ENCODE measurements at regions not wholly inside any gene's neighbourhood (a gene's known extent, or its start where the extent isn't known, plus 50 kb on each side); places are given as distances from the start of the nearest gene placed in this dataset.
"Not testable (repeated sequence)": the region's sequence is repeated elsewhere in the genome, so short reads cannot be mapped to it uniquely, and the experiment has no call there.

DNA sequence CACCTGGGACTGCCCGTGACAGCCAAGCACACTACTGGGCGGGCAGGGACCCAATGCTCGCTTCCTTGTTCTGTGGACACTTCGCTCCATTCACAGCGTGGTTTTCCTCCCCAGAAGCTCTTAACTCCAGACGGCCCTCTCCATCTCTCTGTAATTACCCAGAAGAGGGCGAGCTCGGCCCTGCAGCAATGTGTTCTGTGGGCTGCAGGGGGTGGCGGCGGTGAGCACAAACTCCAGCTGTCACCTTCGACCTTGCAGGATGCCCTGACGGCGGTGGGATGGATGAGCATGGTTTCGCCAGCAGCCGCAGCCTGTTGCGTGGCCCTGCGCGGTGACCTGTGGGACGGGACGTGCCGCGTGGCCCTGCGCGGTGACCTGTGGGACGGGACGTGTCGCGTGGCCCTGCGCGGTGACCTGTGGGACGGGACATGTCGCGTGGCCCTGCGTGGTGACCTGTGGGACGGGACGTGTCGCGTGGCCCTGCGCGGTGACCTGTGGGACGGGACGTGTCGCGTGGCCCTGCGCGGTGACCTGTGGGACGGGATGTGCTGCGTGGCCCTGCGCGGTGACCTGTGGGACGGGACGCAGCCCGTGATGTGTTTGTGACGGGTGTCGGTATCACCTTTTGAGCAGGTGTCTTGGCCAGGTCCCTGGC, 1204.7 kb downstream of the BRD1 start:
- DNase-seq (ENCODE audit: low spot score): no peak

DNA sequence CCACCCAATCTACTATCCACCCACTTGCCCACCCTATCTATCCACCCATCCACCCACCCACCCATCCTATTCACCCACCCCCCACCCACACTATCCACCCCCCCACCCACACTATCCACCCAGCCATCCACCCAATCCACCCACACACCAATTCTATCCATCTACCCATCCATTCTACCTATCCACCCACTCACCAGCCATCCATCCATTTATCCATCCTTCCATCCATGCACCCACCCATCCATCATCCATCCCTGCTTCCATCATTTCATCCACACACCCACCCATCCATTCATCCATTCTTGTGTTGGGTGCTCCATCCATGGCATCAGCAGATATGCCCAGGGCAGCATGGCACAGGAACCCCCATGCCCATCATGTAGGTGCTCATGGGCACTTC, 1206.6 kb downstream of the BRD1 start:
- DNase-seq (ENCODE audit: low spot score): no peak

DNA sequence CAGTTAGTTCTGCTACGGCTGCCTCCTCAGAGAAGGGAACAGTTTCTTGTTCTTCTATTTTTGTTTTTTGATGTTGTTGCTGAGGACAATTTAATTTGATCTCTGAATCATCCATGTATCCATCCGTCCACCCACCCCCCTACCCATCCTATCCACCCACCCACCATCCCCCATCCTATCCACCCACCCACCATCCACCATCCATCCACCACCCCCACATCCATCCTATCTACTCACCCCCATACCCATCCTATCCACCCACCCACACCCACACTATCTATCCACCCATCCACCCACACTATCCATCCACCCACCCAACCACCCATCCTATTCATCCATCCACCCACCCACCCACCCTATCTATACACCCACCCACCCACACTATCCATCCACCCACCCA, 1207.2 kb downstream of the BRD1 start:
- DNase-seq (ENCODE audit: low spot score): not testable (repeated sequence)

DNA sequence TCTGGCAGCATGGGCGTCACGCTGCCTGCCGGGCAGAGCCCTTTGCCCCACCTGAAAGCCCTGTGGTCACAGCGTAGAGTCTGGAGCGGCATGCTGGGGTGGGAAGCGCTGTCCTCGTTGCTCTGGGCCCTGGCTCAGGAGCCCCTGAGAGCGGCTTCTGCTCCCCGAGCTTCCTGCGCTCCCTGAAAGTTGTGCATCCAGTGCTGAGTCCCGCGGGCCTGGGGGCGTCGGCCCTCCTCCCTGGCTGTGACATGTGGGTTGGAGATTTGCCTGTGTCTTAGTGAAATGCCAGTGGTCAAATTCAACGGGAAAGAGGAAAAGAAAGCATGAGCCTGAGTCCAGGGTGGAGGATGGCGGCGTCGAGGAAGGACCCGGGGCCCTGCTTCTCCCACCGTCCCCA, 1208.0 kb downstream of the BRD1 start:
- no peak for DNase-seq (ENCODE audit: low spot score)

DNA sequence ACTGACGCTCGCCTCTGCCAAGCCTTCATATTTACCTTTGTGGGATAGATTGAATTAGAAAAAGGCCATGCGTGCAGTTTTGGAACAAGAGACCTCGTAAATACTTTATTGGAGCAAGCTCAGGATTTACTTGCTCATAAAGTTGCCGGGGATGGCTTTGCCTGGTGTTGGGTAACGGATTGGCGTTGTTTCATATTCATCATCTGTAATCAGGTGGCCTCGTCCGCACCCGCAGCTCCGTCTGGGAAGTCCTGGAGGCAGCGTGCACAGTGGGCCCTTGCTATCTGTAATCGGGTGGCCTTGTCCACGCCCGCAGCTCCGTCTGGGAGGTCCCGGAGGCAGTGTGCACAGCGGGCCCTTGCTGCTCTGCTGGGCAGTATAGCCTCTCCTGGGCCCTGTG, 1209.3 kb downstream of the BRD1 start:
- DNase-seq (ENCODE audit: low spot score): no peak

DNA sequence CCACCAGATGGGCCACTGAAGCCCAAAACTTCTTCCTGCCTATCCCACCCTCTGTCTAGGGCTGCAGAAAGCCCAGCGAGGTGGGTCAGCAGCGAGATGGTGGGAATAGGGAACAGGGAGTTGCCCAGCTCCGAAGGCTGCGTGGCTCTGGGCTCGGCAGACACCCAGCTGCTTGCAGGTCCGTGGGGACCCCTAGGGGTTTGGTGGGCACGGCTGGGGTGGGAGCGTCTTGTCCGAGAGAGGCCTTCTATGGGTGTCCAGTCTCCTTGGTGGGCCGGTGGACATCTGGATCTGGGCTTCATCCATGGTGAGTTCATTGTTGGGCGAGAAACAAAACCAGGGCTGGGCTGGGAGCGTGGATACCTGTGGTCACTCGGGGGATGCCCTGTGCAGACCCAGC, 1211.0 kb downstream of the BRD1 start:
- DNase-seq (ENCODE audit: low spot score): no peak

DNA sequence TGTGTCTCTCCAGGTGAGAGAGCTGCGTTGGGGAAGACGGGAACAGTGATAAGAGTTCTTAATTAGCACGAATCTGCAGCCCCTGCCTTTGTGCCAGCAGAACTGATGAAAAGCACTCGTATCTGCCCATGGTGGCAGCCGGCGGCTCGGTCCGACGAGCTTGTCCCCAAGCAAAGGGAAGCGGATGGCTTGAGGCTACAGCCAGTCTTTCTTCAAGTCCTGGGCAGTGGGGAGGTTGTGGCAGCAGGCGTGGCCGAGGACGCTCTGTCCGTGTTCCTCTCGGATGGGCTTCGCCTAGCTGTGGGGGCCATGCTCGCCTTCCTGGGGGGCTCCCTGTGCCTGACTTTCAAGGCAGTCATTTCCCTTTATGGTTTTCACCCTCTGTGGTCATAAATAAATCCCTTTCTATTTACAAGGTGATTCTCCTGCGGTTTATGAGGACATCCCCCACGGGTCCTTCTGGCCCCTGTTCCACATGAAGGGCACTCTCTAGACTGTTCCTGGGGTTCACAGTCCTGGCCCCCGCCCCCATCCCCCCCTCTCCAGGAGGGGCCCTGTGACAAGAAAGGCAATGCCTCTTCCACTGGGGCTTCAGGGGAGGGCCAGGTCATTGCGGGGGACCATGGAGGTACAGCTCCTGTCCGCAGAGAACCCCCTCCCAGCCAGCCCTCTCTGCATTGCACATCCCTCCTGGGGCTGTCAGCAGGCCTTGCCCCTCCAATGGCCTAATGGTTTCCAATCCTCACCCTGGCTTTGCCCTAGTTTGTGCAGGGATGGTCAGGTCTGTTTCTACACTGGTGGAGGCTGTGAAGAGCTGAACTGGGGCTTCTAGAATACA, 1212.3 kb downstream of the BRD1 start:
- DNase-seq (ENCODE audit: low spot score): no peak

DNA sequence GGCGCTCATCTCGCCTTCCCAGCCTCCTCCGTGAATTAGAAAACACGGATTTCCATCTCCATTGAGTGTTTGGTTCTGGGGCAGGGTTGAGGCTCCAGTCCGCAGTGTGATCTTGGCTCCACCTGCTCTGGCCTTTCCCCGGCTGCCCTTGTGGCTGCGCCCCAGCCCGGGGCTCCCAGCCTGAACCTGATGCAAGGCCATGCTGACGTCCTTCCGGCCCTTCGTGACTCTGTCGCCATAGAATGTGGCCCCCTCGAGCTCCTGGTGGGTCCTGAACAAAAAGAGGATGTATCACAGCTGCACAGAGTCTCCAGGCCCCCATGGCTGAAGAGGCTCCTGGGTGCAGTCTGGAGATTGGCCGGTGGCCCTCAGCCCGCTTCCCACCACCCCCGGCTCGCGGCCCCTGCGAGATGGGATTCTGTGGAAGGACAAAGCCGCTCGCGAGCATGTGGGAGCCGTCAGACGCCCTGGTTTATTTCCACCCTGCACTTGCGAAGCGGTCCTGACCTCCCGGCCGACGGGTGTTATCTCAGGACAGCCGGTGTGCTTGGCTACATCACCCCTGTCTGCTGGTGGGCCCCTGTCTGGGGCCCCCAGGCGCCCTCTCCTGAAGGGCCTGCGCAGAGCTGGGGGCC, 1214.0 kb downstream of the BRD1 start:
- no peak for DNase-seq (ENCODE audit: low spot score)

DNA sequence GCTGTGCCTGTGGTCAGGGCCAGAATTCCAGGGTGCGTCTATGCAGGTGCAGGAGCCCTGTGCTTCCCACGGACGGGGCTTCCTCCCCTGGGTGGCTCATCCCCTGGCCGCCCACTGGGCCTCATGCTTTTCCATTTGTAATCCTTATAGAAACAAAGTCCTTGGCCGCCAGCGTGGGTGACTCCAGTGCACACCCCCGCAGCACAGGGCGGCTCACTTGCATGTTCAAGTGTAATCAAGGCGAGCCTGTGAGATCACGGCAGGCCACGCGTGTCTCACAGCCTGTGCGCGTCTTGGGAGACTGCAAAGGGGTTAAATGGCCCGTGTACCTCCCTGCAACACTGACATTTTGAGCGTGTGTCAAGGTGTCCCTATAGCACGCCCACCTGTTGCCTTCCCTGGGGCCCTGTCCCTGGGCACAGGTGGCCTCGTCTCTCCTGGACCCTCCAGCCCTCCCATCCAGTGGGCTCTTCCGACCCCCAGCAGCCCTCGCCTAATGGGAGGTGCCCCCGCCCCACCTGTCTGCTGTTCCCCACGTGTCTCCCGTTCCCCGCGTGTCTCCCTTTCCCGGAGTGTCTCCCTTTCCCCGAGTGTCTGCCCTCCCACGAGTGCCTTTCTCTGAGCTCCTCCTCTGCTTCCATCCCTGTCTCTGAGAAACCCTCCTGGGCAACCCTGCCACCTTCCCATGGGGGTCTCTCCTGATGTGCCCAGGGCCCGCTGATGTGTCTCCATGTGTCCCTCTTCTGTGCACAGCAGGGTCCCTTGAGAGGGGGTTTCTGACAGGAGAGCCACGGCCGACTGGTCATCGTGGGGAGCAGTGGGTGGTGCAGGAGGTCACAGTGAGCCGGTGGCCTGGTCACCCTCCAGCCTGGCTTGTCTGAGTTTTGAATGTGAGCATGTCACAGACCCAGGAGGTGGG, 1215.3 kb downstream of the BRD1 start:
- DNase-seq (ENCODE audit: low spot score): no peak

DNA sequence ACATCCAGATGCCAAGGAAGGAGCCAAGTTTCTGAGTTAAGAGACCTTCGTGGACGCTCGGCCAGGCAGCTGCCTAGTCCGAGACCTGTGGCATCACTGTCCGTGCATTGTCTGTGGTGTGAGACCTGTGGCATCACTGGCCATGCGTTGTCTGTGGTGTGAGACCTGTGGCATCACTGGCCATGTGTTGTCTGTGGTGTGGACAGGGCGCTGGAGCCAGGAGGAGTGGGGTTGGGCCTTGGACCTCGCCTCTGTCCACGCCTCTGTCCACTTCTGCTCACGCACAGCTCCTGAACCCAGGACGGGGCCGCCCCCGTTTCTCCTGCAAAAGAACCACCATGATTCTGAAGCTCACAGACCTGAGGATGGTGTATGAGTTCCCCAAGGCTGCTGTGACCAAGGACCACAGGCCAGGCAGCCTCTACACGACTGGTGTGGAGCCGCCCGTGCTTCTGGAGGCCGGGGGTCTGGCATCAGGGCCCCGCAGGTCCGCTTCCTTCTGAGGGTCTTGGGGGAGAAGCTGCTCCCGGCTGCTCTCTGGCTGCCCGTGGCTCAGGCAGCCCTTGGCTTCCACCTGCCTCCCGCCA, 1218.3 kb downstream of the BRD1 start:
- DNase-seq (ENCODE audit: low spot score): no peak

DNA sequence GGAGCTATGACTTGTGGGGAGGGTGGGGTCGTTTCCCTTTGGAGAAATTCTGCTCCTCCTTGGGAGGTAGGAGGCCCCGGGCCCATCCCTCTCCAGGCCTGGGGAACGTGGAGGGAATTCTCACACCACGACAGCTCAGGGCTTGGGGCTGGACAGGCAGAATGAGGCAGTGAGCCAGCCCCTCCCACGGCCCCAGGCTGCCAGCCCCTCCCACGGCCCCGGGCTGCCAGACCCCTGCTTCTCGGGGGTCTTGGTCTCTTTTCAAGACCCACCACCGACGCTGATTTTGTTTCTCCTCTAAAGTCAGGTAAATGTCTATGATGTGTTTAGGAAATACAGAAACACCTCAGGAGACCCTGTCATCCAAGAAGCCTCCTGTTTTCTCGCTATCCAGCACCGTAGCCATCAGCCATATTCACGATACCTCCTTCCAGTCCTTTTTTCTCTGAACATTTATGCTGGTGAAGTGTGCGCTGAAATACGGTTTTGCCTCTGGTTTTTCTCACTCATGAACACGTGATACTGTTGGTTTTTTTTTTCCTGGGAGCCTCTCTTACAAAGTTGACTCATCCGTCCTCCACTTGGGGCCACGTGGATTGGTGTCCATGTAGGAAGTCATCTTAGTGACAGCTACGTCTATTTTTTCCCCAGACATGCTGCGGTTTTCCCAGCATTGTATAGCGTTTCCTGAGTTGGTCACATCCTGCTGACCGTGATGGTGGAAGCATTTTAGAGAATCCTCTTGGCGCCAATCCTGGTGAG, 1219.6 kb downstream of the BRD1 start:
- no peak for DNase-seq (ENCODE audit: low spot score)

DNA sequence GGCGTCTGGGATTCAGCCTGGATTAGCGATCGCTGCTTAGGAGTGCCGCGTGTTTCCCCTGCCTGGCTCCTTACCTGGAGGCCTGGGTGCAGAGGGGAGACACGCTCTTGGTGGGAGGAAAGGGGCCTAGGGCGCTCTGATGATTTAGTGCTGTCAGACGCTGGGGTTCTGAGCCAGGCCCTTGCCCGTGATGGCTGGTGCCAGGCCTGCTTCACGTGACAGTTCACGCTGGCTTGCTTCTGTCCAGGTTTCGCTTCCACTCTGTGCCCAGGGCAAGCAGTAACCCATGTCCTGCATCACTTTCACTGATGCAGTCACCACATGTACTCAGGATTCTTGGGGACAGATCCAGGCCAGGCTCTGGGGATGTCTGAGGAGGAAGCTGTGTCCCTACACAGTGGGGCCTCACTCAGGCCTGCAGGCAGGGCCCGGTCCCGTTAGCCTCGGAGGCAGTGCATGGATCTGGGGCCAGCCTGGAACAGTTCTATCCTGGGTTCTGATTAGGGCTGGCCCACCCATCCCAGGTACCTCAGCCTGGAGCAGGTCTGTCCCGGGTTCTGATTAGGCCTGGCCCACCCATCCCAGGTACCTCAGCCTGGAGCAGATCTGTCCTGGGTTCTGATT, 1220.9 kb downstream of the BRD1 start:
- DNase-seq (ENCODE audit: low spot score): no peak

DNA sequence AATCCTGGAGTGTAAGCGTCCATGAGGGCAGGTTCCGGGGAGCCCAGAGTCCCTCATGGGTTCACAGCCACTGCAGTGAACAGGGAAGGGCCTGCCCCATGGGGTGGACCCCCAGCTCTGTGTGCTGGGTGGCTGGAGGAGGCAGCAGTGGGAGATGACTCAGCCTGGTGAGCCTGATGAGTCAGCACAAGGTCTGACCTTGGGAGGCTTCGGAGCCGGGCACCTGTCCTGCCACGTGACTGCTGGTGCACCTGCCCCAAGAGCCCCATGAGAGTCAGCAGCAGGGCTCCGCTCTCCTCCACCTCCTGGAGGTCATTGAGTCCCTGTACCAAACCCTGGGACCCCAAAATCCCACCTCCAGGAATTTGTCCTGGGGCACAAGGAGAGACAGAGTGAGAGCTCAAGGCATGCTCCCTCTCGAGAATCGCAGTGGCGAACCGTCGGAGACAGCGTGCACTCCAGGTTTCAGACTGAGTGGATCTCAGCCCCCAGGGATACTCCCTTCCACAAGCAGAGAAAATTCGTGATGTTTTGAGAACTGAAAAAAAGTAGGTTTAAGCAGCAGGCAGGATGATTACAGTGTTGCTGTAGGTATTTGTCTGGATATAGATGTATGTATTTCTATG, 1221.7 kb downstream of the BRD1 start:
- no peak for DNase-seq (ENCODE audit: low spot score)

DNA sequence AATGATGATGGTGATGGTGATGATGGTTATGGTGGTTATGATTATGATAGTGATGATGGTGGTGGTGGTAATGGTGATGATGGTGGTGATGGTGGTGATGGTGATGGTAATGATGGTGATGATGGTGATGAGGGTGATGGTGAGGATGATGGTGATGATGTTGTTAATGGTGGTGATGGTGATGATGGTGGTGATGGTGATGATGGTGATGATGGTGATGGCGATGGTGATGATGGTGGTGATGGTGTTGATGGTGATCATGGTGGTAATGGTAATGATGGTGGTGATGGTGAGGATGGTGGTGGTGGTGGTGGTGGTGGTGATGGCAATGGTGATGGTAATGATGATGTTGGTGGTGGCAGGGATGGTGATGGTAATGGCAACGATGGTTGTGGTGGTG, 1222.5 kb downstream of the BRD1 start:
- no peak for DNase-seq (ENCODE audit: low spot score)

DNA sequence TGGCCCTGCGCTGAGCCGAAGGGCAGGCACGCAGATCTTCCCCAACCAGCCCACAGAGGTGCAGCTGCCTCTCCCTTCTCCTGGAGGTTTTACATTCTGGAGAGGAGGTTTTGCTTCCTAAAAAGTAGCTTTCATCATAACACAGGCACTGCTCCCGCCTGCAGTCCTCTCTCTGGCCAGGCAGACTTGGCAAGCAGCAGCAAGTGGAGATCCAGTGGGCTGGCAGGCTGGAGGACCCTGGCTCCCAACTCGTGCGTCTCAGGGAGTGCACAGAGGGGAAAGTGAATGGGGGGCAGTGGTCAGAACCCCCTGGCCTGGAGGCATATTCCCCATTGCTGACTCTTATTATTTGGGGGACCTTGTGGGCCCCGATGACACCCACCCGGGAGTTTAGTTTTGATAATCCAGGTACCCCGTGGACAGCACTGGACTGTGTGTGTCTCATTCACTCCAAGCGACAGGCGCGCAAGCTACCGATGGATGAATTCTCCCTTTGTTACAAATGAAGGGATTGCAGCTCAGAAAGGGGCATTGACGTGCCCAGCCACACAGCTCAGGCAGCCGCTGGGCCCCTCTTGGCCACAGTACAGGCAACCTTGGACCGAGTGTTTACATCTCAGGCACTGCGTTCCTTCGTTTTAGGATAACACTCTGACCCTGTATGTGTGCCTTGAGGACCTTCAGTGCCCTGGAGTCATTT, 1223.9 kb downstream of the BRD1 start:
- DNase-seq (ENCODE audit: low spot score): peak; percentile 78

DNA sequence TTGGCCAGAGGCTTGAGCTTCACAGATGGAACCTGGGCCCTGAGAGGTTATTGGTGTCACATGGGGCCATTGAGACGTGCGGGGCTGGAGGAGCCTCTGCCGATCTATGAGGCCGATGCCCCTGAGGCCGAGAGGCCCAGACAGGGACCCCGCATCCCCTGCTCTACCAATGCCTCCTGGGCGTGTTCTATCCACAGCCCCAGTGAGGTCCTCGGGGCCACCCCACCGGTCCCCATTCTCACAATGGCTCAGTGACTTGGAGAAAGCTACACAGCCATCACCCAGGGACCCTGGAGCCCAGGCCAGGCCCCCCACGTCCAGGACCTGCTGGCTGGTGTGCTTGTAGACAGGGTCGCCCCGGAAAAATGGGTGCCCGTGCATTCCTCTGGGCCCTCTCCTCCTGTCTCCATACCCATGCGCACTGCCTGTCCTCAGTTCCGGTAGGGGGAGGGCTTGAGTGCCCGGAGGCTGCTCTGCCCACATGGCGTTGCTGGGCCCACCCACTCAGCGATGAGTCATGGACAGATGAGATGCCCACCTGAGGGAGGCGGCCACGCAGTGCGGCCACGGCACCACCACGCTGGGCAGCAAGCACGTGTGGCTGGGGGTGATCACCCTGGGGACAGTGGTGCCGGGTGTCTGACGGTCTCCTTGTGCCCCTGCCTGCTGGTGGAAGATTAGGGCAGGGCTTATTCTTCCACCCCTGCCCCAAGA, 1224.7 kb downstream of the BRD1 start:
- DNase-seq (ENCODE audit: low spot score): no peak

DNA sequence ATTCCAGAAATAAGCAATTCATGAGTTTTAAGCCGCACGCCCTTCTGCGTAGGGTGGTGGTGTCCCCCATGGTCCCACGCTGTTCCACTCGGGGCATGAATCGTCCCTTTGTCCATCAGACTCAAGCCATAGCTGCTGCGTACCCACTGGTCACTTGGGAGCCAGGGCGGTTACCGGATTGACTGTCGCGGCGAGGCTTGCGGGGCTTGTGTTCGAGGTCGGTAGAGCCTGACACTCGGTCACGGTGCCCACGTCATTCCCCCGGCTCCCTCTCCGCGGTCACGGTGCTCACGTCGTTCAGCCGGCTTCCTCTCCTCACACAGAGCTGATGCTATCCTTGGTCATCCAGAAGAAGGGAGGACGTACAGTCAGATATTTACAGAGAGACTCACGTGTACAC, 1227.0 kb downstream of the BRD1 start:
- no peak for DNase-seq (ENCODE audit: low spot score)

DNA sequence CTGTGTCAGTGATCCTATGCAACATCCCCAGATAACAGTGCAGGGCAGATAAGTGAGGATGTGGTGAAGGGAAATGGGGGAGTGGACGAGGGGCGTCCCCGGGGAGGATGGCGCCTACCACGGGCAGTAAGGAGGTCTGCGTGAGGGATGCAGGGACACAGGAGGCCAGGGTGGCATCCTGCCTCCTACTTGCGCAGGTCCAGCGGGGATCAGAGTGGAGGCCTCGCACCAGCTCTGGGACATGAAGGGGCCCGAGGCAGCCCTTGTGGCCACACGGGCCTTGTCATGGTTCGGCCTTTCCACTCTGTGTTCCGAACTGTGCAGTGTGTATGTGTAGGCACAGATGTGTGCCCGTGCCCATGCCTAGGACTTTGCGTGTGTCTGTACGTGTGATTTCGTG, 1227.5 kb downstream of the BRD1 start:
- no peak for DNase-seq (ENCODE audit: low spot score)

DNA sequence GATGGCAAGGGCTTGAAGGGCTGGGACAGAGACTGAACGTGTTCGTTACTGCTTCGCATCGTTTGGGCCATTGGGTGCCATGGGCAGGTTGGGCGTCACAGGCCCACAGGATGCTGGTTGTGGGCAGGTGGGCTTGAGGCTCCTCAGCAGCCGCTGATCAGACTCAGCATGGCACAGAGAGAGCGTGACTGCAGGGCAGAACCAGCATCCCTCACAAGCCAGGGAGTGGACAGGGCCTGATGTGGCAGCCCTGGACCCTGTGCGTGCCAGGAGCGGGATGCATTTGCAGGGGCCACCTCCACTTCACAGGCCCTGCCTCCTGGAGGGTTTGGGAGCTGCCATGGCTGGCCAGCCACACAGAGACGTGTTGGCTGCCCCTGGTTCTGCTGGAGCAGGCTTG, 1228.3 kb downstream of the BRD1 start:
- no peak for DNase-seq (ENCODE audit: low spot score)

All from putamen (tissue), 1 donor.